Activated T-cell treated with anti-CD3 and anti-CD28 coated beads for 1 hour (primary cell): ENCODE measurements at regions not wholly inside any gene's neighbourhood (a gene's known extent, or its start where the extent isn't known, plus 50 kb on each side); places are given as distances from the start of the nearest gene placed in this dataset.

Experiments used
- DNase-seq: peaks from one replicate; pipeline ENCODE4 v3.0.0-alpha.2; 2020; ENCODE audit warnings: low read depth

GRCh38 chr2:239533569-239534316, 132.9 kb upstream of the HDAC4 start:
- no peak for DNase-seq

- DNase-seq, result no peak
Observed at GRCh38 chr2:239532859-239533258, 132.0 kb upstream of the HDAC4 start.

- DNase-seq, result no peak
Observed at GRCh38 chr2:239532250-239532649, 131.4 kb upstream of the HDAC4 start.

- DNase-seq, result no peak
Observed at GRCh38 chr2:239531456-239532241, 130.8 kb upstream of the HDAC4 start.

GRCh38 chr2:239530749-239531316, 130.0 kb upstream of the HDAC4 start:
- no peak for DNase-seq

- no peak for DNase-seq
Observed at GRCh38 chr2:239529313-239530015, 128.6 kb upstream of the HDAC4 start.

- no peak for DNase-seq
Observed at GRCh38 chr2:239528883-239529282, 128.1 kb upstream of the HDAC4 start.

- DNase-seq, result no peak
Observed at GRCh38 chr2:239528146-239528545, 127.3 kb upstream of the HDAC4 start.

GRCh38 chr2:239526666-239527415, 126.0 kb upstream of the HDAC4 start:
- no peak for DNase-seq

GRCh38 chr2:239526038-239526437, 125.2 kb upstream of the HDAC4 start:
- no peak for DNase-seq

- DNase-seq, result no peak
Observed at GRCh38 chr2:239523954-239524330, 123.1 kb upstream of the HDAC4 start.

- DNase-seq, result no peak
Observed at GRCh38 chr2:239523147-239523953, 122.5 kb upstream of the HDAC4 start.

- DNase-seq, result no peak
Observed at GRCh38 chr2:239522740-239523119, 121.9 kb upstream of the HDAC4 start.

GRCh38 chr2:239522002-239522739, 121.4 kb upstream of the HDAC4 start:
- DNase-seq, result no peak

GRCh38 chr2:239521518-239521815, 120.6 kb upstream of the HDAC4 start:
- no peak for DNase-seq

GRCh38 chr2:239520811-239521517, 120.1 kb upstream of the HDAC4 start:
- DNase-seq, result no peak

GRCh38 chr2:239519921-239520585, 119.2 kb upstream of the HDAC4 start:
- DNase-seq, result no peak

- DNase-seq, result no peak
Observed at GRCh38 chr2:239519089-239519920, 118.5 kb upstream of the HDAC4 start.
